ENCODE measurements at regions not wholly inside any gene's neighbourhood (a gene's known extent, or its start where the extent isn't known, plus 50 kb on each side); places are given as distances from the start of the nearest gene placed in this dataset.

DNA sequence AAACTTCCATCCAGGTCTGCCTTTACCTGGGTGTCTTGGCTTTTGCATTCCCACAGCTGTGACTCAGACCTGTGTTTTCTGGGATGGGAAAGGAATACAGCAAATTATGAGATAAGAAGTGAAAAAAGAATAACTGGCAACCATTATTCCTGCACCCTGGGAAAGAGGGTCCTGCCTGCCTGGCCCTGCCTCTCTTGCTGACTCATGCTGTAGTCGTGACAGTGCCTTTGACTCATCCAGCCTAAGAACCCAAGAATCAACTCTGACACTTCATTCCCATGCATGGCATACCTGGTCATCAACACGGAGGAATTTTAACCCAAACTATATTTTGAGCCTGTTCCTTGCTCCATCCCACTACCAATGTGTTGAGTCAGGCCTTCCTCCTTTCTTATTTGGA is 185.4 kb upstream of the SERP2 start:
- Histone ChIP-seq H3K36me3 (ENCODE audit: insufficient read depth) (no peaks in the 10 kb centered on the region), H3K4me2 (no peak overlapping the region), H3K79me2 (replicated peaks; ENCODE audit: insufficient read depth) (no peaks in the 10 kb centered on the region), H4K20me1 (replicated peaks; ENCODE audit: insufficient read depth) (no peaks in the 10 kb centered on the region), H3K9me2 (ENCODE audit: insufficient read depth) (peaks cover 29% of the 10 kb centered on the region), H3K27me3 (ENCODE audit: insufficient read depth) (no peaks in the 10 kb centered on the region), H3K4me1 (ENCODE audit: insufficient read depth) (no peaks in the 10 kb centered on the region), H3F3A (replicated peaks; ENCODE audit: low read depth) (no peaks in the 10 kb centered on the region), H3K4me3 (no peak overlapping the region), H2AFZ (no peak overlapping the region), H3K27ac (ENCODE audit: low read depth) (no peak overlapping the region)
- H3K27me3 Mint-ChIP-seq (ENCODE audit: insufficient read depth, low read depth, poor library complexity): peaks cover 4% of the 10 kb centered on the region
- H3K36me3 Mint-ChIP-seq (ENCODE audit: low read depth): no peaks in the 10 kb centered on the region
- H3K4me3 Mint-ChIP-seq: no peak overlapping the region
- ATAC-seq: no peak
- no peak overlapping the region for H3K27ac Mint-ChIP-seq
- no peaks in the 10 kb centered on the region for H3K4me1 Mint-ChIP-seq
- TF ChIP-seq, protein P1, sequence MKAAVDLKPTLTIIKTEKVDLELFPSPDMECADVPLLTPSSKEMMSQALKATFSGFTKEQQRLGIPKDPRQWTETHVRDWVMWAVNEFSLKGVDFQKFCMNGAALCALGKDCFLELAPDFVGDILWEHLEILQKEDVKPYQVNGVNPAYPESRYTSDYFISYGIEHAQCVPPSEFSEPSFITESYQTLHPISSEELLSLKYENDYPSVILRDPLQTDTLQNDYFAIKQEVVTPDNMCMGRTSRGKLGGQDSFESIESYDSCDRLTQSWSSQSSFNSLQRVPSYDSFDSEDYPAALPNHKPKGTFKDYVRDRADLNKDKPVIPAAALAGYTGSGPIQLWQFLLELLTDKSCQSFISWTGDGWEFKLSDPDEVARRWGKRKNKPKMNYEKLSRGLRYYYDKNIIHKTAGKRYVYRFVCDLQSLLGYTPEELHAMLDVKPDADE (IDR thresholded peaks at IDR 0.05): no peak
- TF ChIP-seq, protein P2, sequence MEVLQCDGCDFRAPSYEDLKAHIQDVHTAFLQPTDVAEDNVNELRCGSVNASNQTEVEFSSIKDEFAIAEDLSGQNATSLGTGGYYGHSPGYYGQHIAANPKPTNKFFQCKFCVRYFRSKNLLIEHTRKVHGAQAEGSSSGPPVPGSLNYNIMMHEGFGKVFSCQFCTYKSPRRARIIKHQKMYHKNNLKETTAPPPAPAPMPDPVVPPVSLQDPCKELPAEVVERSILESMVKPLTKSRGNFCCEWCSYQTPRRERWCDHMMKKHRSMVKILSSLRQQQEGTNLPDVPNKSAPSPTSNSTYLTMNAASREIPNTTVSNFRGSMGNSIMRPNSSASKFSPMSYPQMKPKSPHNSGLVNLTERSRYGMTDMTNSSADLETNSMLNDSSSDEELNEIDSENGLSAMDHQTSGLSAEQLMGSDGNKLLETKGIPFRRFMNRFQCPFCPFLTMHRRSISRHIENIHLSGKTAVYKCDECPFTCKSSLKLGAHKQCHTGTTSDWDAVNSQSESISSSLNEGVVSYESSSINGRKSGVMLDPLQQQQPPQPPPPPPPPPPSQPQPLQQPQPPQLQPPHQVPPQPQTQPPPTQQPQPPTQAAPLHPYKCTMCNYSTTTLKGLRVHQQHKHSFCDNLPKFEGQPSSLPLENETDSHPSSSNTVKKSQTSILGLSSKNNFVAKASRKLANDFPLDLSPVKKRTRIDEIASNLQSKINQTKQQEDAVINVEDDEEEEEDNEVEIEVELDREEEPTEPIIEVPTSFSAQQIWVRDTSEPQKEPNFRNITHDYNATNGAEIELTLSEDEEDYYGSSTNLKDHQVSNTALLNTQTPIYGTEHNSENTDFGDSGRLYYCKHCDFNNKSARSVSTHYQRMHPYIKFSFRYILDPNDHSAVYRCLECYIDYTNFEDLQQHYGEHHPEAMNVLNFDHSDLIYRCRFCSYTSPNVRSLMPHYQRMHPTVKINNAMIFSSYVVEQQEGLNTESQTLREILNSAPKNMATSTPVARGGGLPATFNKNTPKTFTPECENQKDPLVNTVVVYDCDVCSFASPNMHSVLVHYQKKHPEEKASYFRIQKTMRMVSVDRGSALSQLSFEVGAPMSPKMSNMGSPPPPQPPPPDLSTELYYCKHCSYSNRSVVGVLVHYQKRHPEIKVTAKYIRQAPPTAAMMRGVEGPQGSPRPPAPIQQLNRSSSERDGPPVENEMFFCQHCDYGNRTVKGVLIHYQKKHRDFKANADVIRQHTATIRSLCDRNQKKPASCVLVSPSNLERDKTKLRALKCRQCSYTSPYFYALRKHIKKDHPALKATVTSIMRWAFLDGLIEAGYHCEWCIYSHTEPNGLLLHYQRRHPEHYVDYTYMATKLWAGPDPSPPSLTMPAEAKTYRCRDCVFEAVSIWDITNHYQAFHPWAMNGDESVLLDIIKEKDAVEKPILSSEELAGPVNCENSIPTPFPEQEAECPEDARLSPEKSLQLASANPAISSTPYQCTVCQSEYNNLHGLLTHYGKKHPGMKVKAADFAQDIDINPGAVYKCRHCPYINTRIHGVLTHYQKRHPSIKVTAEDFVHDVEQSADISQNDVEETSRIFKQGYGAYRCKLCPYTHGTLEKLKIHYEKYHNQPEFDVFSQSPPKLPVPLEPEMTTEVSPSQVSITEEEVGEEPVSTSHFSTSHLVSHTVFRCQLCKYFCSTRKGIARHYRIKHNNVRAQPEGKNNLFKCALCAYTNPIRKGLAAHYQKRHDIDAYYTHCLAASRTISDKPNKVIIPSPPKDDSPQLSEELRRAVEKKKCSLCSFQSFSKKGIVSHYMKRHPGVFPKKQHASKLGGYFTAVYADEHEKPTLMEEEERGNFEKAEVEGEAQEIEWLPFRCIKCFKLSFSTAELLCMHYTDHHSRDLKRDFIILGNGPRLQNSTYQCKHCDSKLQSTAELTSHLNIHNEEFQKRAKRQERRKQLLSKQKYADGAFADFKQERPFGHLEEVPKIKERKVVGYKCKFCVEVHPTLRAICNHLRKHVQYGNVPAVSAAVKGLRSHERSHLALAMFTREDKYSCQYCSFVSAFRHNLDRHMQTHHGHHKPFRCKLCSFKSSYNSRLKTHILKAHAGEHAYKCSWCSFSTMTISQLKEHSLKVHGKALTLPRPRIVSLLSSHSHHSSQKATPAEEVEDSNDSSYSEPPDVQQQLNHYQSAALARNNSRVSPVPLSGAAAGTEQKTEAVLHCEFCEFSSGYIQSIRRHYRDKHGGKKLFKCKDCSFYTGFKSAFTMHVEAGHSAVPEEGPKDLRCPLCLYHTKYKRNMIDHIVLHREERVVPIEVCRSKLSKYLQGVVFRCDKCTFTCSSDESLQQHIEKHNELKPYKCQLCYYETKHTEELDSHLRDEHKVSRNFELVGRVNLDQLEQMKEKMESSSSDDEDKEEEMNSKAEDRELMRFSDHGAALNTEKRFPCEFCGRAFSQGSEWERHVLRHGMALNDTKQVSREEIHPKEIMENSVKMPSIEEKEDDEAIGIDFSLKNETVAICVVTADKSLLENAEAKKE (CRISPR knock-in tag; IDR thresholded peaks at IDR 0.05): no peak
- TF ChIP-seq STAT1 (IDR thresholded peaks at IDR 0.05; ENCODE audit: unreplicated experiment) (no peak), EZH2phosphoT487 (IDR thresholded peaks at IDR 0.05; ENCODE audit: unreplicated experiment) (no peak), CREB1 (CRISPR knock-in tag; IDR thresholded peaks at IDR 0.05; ENCODE audit: low read depth) (no peak), ZNF114 (CRISPR knock-in tag; IDR thresholded peaks at IDR 0.05) (no peak), ZNF331 (CRISPR knock-in tag; IDR thresholded peaks at IDR 0.05; ENCODE audit: low read depth) (no peak), POLR2AphosphoS5 (IDR thresholded peaks at IDR 0.05; ENCODE audit: low read depth) (no peak), JUNB (IDR thresholded peaks at IDR 0.05; ENCODE audit: unreplicated experiment) (no peak), EZH2 (IDR thresholded peaks at IDR 0.05; ENCODE audit: low read depth, unreplicated experiment) (no peak), NANOG (IDR thresholded peaks at IDR 0.05; ENCODE audit: borderline replicate concordance) (no peak)
- TF ChIP-seq, protein P3, sequence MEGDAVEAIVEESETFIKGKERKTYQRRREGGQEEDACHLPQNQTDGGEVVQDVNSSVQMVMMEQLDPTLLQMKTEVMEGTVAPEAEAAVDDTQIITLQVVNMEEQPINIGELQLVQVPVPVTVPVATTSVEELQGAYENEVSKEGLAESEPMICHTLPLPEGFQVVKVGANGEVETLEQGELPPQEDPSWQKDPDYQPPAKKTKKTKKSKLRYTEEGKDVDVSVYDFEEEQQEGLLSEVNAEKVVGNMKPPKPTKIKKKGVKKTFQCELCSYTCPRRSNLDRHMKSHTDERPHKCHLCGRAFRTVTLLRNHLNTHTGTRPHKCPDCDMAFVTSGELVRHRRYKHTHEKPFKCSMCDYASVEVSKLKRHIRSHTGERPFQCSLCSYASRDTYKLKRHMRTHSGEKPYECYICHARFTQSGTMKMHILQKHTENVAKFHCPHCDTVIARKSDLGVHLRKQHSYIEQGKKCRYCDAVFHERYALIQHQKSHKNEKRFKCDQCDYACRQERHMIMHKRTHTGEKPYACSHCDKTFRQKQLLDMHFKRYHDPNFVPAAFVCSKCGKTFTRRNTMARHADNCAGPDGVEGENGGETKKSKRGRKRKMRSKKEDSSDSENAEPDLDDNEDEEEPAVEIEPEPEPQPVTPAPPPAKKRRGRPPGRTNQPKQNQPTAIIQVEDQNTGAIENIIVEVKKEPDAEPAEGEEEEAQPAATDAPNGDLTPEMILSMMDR (conservative IDR thresholded peaks at IDR 0.05; ENCODE audit: low read depth in 2 of 2): no peak
- TF ChIP-seq, protein P4, sequence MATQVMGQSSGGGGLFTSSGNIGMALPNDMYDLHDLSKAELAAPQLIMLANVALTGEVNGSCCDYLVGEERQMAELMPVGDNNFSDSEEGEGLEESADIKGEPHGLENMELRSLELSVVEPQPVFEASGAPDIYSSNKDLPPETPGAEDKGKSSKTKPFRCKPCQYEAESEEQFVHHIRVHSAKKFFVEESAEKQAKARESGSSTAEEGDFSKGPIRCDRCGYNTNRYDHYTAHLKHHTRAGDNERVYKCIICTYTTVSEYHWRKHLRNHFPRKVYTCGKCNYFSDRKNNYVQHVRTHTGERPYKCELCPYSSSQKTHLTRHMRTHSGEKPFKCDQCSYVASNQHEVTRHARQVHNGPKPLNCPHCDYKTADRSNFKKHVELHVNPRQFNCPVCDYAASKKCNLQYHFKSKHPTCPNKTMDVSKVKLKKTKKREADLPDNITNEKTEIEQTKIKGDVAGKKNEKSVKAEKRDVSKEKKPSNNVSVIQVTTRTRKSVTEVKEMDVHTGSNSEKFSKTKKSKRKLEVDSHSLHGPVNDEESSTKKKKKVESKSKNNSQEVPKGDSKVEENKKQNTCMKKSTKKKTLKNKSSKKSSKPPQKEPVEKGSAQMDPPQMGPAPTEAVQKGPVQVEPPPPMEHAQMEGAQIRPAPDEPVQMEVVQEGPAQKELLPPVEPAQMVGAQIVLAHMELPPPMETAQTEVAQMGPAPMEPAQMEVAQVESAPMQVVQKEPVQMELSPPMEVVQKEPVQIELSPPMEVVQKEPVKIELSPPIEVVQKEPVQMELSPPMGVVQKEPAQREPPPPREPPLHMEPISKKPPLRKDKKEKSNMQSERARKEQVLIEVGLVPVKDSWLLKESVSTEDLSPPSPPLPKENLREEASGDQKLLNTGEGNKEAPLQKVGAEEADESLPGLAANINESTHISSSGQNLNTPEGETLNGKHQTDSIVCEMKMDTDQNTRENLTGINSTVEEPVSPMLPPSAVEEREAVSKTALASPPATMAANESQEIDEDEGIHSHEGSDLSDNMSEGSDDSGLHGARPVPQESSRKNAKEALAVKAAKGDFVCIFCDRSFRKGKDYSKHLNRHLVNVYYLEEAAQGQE (IDR thresholded peaks at IDR 0.05; ENCODE audit: unreplicated experiment): no peak
- 0 out of 3 replicates have a peak, but pooled peaks cover 3% of the 10 kb centered on the region for H3K9me3 Mint-ChIP-seq
- no peak for DNase-seq (ENCODE audit: low spot score)
